Stomach smooth muscle (tissue), 2 donors: ENCODE measurements at regions not wholly inside any gene's neighbourhood (a gene's known extent, or its start where the extent isn't known, plus 50 kb on each side); places are given as distances from the start of the nearest gene placed in this dataset.
"Not testable (repeated sequence)": the region's sequence is repeated elsewhere in the genome, so short reads cannot be mapped to it uniquely, and the experiment has no call there.

Experiments used
- H3K27ac ChIP-seq: one replicate; pipeline ENCODE4 v1.7.0; 2013; ENCODE audit warnings: mild to moderate bottlenecking, low read length, inconsistent platforms
- H3K27me3 ChIP-seq, 2 donors: one replicate each; pipeline ENCODE4 v1.7.0; 2013; ENCODE audit warnings: low read length in 2 of 2; ENCODE audit not compliant: insufficient read depth in 2 of 2, control insufficient read depth in 1 of 2
- H3K36me3 ChIP-seq, 2 donors: one replicate each; pipeline ENCODE4 v1.7.0; 2013; ENCODE audit warnings: low read length in 2 of 2; ENCODE audit not compliant: control insufficient read depth in 2 of 2, insufficient read depth in 2 of 2
- H3K4me1 ChIP-seq: one replicate; pipeline ENCODE4 v1.7.0; 2013; ENCODE audit warnings: low read length; ENCODE audit not compliant: control insufficient read depth, insufficient read depth
- H3K4me3 ChIP-seq, 2 donors: one replicate each; pipeline ENCODE4 v1.7.0; 2013; ENCODE audit warnings: low read length in 2 of 2
- H3K9ac ChIP-seq, 2 donors: one replicate each; pipeline ENCODE4 v1.7.0; 2013; ENCODE audit warnings: low read length in 2 of 2, mild to moderate bottlenecking in 1 of 2
- H3K9me3 ChIP-seq, 2 donors: one replicate each; pipeline ENCODE4 v1.7.0; 2013; ENCODE audit warnings: low read length in 2 of 2; ENCODE audit not compliant: control insufficient read depth in 2 of 2
- donor health status: healthy.
- donor health status: Pancreatic carcinoma.

DNA sequence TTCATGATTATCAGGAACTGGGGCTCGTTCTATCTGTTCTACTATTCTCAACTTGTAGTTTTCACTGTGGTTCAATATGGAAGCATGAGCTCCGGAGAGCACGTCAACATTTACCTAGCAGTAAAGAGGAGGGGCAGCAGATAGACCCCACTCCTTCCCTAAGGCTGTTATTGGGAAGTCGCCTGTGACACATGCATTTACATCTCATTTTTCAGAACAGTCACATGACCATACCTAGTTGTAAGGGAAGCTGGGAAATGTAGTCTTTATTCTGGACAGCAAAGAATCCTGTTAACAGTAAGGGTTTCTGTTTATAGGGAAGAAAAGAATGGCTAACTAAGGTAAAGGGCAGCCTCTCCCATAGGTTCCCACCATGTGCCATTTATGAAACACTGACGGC lies 158.3 kb downstream of the ZFP64 start:
- no peak overlapping the region for H3K27ac ChIP-seq
- H3K9ac ChIP-seq, result no peak overlapping the region
- H3K27me3 ChIP-seq, result no peaks in the 10 kb centered on the region
- peaks cover 6% of the 10 kb centered on the region for H3K4me1 ChIP-seq
- no peak overlapping the region for H3K4me3 ChIP-seq
- no peaks in the 10 kb centered on the region for H3K36me3 ChIP-seq
- H3K9me3 ChIP-seq, result no peaks in the 10 kb centered on the region

DNA sequence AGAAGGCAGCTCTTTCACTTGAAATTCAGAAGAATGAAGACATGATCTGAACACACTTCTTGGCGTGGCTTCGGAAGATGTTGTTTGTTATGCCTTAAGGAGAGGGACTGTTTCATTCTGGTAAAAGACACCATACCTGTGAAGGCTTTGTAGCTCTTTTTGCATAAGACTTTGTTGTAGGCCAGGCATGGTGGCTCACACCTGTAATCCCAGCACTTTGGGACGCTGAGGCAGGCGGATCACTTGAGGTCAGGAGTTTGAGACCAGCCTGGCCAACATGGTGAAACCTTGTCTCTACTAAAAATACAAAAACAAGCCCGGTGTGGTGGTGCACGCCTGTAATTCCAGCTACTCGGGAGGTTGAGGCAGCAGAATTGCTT lies 159.3 kb downstream of the ZFP64 start:
- H3K27ac ChIP-seq, H3K9me3 ChIP-seq, H3K4me1 ChIP-seq, H3K4me3 ChIP-seq, H3K36me3 ChIP-seq, H3K9ac ChIP-seq, H3K27me3 ChIP-seq: not testable (repeated sequence)

DNA sequence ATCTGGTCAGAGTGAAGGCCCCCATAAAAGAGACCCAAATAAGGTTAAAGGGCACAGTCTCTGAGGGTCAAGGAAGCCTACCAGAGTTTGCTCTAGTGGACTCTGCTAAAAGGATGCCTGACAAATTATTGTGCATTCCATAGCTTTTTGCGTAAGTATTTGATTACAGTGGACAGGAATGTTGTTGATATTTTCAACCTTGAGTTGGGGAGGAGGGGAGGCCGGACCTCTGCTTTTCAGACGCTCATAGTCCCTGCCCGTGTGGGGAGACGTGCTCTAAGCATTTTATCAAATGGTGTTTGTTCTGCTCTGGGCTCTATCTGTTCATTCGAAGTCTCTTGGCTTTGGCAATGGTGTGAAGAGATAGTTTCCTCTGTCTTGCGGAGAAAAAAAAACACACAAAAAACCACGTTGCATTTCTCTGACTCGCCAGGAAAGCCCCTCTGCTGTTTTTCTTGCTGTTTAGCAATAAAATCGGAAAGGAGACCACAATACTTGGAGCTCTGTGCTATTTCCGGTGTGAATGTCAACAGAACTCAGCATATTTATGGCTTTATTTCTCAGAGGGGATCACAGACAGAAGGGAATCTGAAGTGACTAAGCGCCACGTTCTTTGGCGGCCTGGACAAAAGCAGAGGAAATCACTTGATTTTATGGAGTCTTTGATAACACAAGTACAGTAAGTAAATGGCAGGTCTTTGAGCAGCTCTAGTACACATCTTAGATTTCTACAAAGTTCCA lies 159.8 kb downstream of the ZFP64 start:
- Histone ChIP-seq H3K4me3 (no peak overlapping the region), H3K27me3 (no peaks in the 10 kb centered on the region), H3K9me3 (no peaks in the 10 kb centered on the region), H3K4me1 (peaks cover 6% of the 10 kb centered on the region), H3K27ac (no peak overlapping the region), H3K36me3 (no peaks in the 10 kb centered on the region), H3K9ac (no peak overlapping the region)

DNA sequence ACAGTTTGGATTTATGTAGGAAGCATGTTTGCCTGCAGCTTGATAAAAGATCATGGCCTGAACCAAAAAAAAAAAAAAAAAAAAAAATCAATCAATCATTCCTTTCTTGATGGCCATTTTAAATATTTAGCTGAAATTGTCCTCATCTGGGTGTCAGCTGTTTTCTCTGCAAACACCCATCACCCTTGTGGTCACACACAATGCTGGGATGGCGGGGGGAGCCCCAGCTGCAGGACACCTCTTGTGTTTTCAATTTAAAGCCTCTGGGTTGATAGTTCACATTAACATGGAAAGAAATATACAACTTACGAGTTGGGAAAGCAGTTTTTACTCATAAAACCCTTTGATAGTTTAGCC lies 160.4 kb downstream of the ZFP64 start:
- Histone ChIP-seq H3K4me1 (peaks cover 6% of the 10 kb centered on the region), H3K9me3 (no peaks in the 10 kb centered on the region), H3K4me3 (no peak overlapping the region), H3K27ac (no peak overlapping the region), H3K27me3 (no peaks in the 10 kb centered on the region), H3K9ac (no peak overlapping the region), H3K36me3 (no peaks in the 10 kb centered on the region)

DNA sequence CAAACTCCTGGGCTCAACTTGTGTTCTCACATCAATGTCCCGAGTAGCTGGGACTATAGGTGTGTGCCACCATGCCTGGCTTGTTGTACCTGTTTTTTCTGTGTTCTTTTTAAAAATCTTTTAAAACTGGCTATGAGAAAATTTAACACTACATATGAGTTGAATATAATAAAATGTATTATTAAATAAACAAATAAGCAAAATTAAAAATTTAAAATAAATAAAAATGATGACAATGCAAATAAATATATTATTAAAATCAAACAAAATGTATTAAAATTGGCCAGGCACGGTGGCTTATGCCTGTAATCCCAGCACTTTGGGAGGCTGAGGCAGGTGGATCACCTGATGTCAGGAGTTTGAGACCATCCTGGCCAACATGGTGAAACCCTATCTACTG lies 162.4 kb downstream of the ZFP64 start:
- H3K4me1 ChIP-seq, H3K4me3 ChIP-seq, H3K9me3 ChIP-seq, H3K27me3 ChIP-seq, H3K27ac ChIP-seq, H3K36me3 ChIP-seq, H3K9ac ChIP-seq: not testable (repeated sequence)

DNA sequence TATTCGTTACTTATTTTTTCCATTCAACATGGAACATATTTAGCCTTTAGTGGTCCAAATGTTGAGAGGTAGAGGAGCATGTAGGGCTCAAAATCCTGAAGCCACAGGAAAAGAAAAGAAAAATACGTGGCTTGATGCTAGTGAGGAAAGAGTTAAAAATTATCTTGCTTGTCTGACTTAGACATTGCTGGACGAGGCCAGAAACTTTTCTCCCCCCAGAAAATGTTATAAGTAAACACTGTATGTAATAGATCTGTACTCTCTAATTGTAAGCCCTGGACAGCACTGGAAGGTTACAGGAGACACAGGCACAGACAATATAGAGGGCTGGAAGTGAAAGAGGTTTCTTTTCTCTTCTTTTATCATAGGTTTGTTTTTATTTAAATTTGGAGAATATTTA lies 165.6 kb downstream of the ZFP64 start:
- no peaks in the 10 kb centered on the region for H3K9me3 ChIP-seq
- H3K4me1 ChIP-seq, result no peaks in the 10 kb centered on the region
- H3K36me3 ChIP-seq, result no peaks in the 10 kb centered on the region
- no peaks in the 10 kb centered on the region for H3K27me3 ChIP-seq
- H3K27ac ChIP-seq, result no peak overlapping the region
- H3K9ac ChIP-seq, result no peak overlapping the region
- H3K4me3 ChIP-seq, result no peak overlapping the region

DNA sequence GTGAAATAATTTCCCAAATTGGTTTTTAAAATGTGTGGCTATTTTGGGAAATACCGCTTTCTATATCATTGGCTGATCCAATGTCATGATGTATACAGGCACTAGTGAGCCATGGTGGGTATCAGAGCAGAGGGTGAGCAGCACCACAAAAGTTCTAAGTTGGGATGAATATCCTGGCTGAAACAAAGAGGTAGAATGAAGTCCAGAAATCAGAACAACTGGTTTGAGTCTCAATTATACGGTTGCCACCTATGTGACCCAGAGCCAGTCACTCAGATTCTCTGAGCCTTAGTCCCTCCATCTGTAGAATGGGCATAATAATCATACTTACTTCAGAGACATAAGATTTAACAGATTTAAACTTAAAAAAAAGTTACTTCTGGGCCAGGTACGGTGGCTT lies 172.3 kb downstream of the ZFP64 start:
- no peaks in the 10 kb centered on the region for H3K9me3 ChIP-seq
- no peak overlapping the region for H3K4me3 ChIP-seq
- no peak overlapping the region for H3K27ac ChIP-seq
- no peaks in the 10 kb centered on the region for H3K4me1 ChIP-seq
- H3K27me3 ChIP-seq, result no peaks in the 10 kb centered on the region
- H3K9ac ChIP-seq, result no peak overlapping the region
- H3K36me3 ChIP-seq, result no peaks in the 10 kb centered on the region

DNA sequence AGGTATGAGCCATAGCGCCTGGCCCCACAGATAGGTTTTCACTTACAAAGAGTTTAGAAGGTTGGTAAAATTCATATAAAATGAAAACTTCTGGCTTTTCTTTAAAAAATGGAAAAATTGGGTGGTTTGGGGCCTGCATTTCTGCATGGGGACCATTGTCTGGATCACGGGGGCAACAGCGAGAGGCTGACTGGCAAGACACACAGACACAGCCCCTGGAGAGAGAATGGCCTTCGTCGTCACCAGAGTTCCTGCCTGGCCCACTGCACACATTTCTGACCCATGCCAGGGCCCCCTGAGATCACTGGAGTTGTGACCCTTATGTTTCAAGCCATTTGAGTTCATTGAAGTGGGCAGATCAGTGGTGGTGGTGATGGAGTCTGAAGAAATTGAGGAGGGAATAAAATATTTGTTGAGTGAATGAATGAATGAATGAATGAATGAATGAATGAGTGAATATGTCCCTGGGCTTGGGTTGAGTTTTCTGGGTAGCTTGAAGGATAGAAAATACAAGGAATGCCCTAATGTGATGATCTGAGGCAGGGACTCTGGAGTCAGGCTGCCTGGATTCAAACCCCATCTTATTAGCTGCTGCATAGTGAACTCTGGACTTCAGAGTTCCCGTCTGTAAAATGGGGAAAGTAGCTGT lies 173.8 kb downstream of the ZFP64 start:
- no peak overlapping the region for H3K9ac ChIP-seq
- H3K27me3 ChIP-seq, result no peaks in the 10 kb centered on the region
- no peaks in the 10 kb centered on the region for H3K36me3 ChIP-seq
- H3K9me3 ChIP-seq, result peaks cover 0 to 2% of the 10 kb centered on the region in 2 donors
- no peaks in the 10 kb centered on the region for H3K4me1 ChIP-seq
- no peak overlapping the region for H3K27ac ChIP-seq
- no peak overlapping the region for H3K4me3 ChIP-seq

DNA sequence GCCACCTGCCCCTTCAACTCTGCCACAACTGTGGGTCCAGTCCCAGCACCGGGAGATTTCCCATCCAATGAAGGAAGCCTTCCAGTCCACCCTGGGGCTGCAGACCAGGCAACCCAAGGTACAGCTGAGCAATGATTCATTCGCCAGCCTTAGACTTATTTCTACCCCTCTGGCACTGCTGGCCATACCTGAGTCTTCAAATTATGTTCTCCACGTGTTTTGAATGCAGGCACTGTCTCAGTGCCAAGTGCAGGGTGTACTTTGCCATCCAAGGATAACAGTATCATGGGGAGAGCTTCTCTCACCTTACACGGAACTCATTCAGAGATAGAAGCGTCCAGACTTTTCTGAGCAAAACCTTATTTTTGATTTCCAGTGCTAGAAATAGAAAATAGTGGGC lies 175.6 kb downstream of the ZFP64 start:
- Histone ChIP-seq H3K27me3 (no peaks in the 10 kb centered on the region), H3K9me3 (peaks cover 0 to 7% of the 10 kb centered on the region in 2 donors), H3K36me3 (no peaks in the 10 kb centered on the region), H3K9ac (no peak overlapping the region), H3K4me1 (no peaks in the 10 kb centered on the region), H3K4me3 (no peak overlapping the region), H3K27ac (no peak overlapping the region)

DNA sequence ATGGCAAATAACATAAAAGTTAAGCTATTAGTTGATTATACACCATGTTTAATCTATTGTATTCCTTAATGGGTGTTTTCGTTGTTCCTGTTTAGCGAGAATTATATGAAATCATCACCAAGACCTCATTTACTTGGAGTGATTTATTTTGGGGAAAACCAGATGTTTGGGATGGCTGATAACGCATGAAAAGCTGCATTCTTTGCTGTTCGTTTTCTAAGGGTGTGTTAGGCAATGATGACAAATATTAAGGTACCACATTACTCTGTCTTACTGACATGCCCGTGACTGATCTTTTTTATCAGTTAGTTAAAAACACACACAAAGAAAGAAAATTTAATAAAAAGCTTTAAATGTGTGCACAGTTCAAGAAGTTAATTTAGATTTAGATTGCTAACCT lies 176.4 kb downstream of the ZFP64 start:
- H3K9me3 ChIP-seq, result peaks cover 4 to 13% of the 10 kb centered on the region in 2 donors
- H3K4me3 ChIP-seq, result no peak overlapping the region
- no peak overlapping the region for H3K9ac ChIP-seq
- no peaks in the 10 kb centered on the region for H3K27me3 ChIP-seq
- H3K27ac ChIP-seq, result no peak overlapping the region
- no peaks in the 10 kb centered on the region for H3K36me3 ChIP-seq
- no peaks in the 10 kb centered on the region for H3K4me1 ChIP-seq

DNA sequence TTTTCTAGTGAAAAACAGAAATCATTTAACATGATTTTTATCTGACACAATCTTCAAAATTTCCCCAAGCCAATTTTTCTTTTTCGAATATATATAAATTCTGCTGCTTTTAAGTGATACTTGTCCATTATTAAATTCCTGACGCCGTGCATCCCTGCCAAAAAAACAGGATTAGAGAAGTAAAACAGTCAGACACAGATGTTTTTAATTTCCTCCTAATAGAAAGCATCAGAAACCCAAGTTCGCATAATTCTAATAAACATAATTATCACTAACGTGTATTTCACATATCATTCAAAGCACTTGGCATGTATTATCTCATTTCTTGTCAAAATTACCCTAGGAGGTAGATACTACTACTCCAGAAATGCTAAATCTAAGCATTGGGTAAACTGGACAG lies 179.5 kb downstream of the ZFP64 start:
- Histone ChIP-seq H3K4me3 (no peak overlapping the region), H3K9ac (no peak overlapping the region), H3K36me3 (no peaks in the 10 kb centered on the region), H3K27ac (no peak overlapping the region), H3K9me3 (peaks cover 4 to 13% of the 10 kb centered on the region in 2 donors), H3K27me3 (no peaks in the 10 kb centered on the region), H3K4me1 (no peaks in the 10 kb centered on the region)
